GM12872 (cell line): ENCODE measurements at regions not wholly inside any gene's neighbourhood (a gene's known extent, or its start where the extent isn't known, plus 50 kb on each side); places are given as distances from the start of the nearest gene placed in this dataset.

Experiments used
- TF ChIP-seq, protein P1 (sequence below): IDR thresholded peaks from 3 replicates; pipeline ENCODE4 v1.5.1; 2011; ENCODE audit warnings: low read depth, mild to moderate bottlenecking, low read length, moderate library complexity; ENCODE audit not compliant: insufficient read depth

DNA sequence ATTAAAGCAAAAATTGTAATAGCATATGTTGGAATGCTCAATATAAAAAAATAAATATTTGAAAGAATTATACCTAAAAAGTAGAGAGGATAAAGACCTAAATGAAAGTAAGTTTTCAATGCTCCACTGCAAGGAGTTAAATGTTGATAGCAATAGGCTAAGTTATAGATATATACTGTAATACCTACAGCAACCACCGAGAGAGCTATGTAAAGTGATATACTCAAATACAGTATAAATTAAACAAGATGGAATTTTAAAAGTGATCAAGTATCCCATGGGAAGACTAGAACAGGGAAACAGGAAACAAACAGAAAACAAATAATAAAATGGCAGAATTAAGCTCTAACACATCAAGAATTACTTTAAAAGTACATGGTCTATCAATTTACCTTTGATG lies 73.9 kb downstream of the CASP3 start:
- TF ChIP-seq, protein P1, sequence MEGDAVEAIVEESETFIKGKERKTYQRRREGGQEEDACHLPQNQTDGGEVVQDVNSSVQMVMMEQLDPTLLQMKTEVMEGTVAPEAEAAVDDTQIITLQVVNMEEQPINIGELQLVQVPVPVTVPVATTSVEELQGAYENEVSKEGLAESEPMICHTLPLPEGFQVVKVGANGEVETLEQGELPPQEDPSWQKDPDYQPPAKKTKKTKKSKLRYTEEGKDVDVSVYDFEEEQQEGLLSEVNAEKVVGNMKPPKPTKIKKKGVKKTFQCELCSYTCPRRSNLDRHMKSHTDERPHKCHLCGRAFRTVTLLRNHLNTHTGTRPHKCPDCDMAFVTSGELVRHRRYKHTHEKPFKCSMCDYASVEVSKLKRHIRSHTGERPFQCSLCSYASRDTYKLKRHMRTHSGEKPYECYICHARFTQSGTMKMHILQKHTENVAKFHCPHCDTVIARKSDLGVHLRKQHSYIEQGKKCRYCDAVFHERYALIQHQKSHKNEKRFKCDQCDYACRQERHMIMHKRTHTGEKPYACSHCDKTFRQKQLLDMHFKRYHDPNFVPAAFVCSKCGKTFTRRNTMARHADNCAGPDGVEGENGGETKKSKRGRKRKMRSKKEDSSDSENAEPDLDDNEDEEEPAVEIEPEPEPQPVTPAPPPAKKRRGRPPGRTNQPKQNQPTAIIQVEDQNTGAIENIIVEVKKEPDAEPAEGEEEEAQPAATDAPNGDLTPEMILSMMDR: no peak

DNA sequence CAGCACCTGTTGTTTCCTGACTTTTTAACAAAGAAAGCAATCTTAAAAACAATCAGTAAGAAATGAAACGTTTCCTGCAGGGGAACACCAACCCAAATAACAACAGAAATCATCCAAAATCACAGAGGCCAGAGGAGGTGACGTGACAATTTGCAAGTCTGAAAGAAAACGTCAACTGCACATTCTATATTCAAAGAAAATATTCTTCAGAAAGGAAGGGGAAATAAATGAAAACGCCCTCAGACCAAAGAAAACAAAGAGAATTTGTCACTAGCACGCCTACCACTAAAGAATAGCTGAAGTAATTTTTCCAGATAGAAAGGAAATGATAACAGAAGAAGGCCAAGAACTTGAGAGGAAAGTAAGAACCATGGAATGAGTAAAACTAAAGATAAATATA lies 74.4 kb downstream of the CASP3 start:
- TF ChIP-seq, protein P1: no peak

DNA sequence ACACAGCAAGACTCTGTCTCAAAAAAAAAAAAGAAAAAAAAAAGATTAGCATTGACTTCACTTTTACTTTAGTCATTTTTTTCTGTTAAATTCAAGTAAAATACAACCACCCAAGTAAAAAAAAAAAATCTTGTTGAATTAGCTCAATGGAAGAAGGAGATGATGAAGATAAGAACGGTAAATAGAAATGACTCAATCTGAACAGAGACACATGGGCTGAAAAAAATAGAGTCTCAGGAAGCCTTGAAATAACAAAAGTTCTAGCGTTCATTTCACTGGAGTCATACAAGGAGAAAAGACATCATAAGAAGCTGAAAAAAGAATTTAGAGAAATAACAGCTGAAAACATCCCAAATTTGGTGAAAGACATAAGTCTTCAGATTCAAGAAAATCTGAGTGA lies 75.5 kb downstream of the CASP3 start:
- TF ChIP-seq, protein P1: no peak

DNA sequence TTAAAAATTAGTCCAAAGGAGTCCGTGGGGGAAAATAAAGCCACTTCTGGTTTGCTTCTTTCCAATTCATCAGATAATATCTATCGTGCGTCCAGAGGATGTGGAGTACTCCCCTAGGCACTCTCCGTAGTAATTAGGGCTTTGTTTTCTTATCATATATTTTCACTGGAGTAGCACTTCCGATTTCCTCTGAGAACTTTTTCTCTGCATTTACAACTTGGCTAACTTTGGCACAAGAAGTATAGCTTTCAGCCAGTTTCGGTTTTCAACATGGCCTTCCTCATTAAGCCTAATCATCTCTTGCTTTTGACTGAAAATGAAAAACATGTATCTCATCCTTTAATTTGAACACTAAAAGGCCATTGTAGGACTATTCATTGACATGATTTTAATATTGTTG lies 80.5 kb downstream of the CASP3 start:
- TF ChIP-seq, protein P1: no peak

DNA sequence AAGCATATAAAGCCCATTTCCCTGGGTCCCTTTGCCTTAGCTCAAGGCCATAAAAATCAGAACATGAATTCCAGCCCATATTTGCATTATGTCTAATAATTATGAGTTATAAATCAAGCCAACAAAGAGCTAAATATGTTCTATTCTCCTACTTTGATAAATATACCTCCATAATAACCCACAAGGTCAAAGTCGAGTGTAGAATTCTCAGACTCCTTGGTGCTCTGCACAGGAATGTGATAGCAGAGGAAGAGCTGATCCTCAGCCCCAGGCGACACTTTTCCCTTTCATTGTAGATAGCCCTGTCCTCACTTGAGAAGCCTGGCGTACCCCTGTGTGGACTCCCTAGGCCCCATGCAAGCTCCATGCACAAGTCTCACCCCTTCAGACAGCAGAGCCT lies 85.6 kb downstream of the CASP3 start:
- TF ChIP-seq, protein P1: no peak

DNA sequence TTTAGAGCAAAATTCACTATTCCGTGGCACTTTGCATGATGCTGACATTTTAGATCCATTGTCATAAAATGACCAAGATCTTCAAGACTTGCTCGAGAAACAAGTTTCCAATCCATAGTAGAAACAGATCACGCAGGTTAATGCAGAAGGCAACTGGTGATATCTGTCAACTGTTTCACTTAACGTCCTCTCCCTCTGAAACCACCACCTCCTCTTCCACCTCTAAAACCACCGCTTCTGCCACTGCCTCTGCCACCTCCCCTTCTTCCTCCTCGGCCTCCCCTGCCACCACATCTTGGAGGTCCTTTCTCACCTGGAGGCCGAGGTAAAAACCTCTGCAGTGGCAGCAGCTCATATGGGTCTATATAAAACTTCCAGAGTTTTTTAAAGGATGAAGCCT lies 84.6 kb upstream of the IRF2 start:
- TF ChIP-seq, protein P1: no peak

DNA sequence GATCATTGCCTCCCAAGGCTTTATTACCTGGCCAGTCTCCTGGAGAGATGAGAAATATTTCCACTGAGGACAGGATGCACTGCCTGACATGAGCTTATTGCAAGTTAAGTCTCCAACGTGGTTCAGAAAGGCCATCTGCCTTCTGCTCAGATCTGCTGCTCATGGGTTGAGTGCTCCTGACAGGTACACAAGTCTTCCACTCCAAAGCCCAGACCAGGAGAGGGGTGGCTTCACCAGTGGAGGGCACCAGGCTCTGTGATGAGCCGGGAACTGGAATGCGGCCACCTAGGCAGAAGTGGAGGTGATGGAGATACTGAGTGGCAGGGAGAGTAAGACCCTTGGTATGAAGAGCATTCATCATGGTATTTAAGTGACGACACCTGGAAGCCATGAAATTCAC lies 79.5 kb upstream of the IRF2 start:
- TF ChIP-seq, protein P1: no peak

DNA sequence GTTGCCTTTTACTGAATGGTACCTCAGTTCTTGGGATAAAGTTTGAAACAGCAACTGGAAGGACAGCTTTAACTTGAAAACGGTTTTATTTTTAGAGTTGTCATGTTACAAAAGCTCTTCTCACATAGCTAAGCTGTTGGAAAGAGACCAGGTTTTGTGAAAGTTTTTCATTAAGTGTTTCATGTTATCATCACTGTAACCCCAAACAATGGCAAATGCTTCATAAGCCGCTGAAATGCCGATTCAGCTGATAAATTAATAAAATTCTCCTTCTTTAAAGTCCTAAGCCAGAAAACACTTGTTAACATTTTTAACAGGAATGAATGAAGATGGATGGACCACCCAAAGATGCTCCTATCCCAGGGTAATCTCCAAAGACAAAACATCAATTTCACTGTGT lies 76.1 kb upstream of the IRF2 start:
- TF ChIP-seq, protein P1: no peak
